AG10803 (cell line): ENCODE measurements at regions not wholly inside any gene's neighbourhood (a gene's known extent, or its start where the extent isn't known, plus 50 kb on each side); places are given as distances from the start of the nearest gene placed in this dataset.
"Not testable (repeated sequence)": the region's sequence is repeated elsewhere in the genome, so short reads cannot be mapped to it uniquely, and the experiment has no call there.

ENCODE experiments used
- DNase-seq: peaks from one replicate; pipeline ENCODE4 v3.0.0; 2010; ENCODE audit warnings: low read depth
- H3K4me3 ChIP-seq: 2 replicates; pipeline ENCODE4 v1.5.1; 2011; ENCODE audit warnings: mild to moderate bottlenecking, low read length, control low read depth
- CTCF ChIP-seq: conservative IDR thresholded peaks from 2 replicates; pipeline ENCODE4 v1.5.1; 2011; ENCODE audit warnings: mild to moderate bottlenecking, low read length, control low read depth, inconsistent platforms

GRCh38 chr1:170804419-170804818 is 130.9 kb upstream of the MROH9 start:
- H3K4me3 ChIP-seq: no peak overlapping the region
- DNase-seq: no peak
- no peak for TF ChIP-seq CTCF

GRCh38 chr1:170804879-170805278 is 130.5 kb upstream of the MROH9 start:
- no peak overlapping the region for H3K4me3 ChIP-seq
- no peak for TF ChIP-seq CTCF
- DNase-seq: no peak

- DNase-seq: peak; percentile 8
- H3K4me3 ChIP-seq: no peak overlapping the region
- TF ChIP-seq CTCF: no peak
Measured at GRCh38 chr1:170806961-170807360, 128.4 kb upstream of the MROH9 start.

GRCh38 chr1:170807432-170807831 is 127.9 kb upstream of the MROH9 start:
- peak; percentile 92 for DNase-seq
- H3K4me3 ChIP-seq: no peak overlapping the region
- no peak for TF ChIP-seq CTCF

- H3K4me3 ChIP-seq: no peak overlapping the region
- no peak for TF ChIP-seq CTCF
- no peak for DNase-seq
Measured at GRCh38 chr1:170808216-170808885, 127.0 kb upstream of the MROH9 start.

- DNase-seq, H3K4me3 ChIP-seq: not testable (repeated sequence)
Measured at GRCh38 chr1:170811013-170811412, 124.3 kb upstream of the MROH9 start.

- no peak for DNase-seq
- H3K4me3 ChIP-seq: no peak overlapping the region
- TF ChIP-seq CTCF: no peak
Measured at GRCh38 chr1:170819781-170820180, 115.6 kb upstream of the MROH9 start.

GRCh38 chr1:170823120-170823519 is 112.2 kb upstream of the MROH9 start:
- no peak for DNase-seq
- no peak overlapping the region for H3K4me3 ChIP-seq
- TF ChIP-seq CTCF: no peak
